Hepatocyte (in vitro differentiated cells): ENCODE measurements at regions not wholly inside any gene's neighbourhood (a gene's known extent, or its start where the extent isn't known, plus 50 kb on each side); places are given as distances from the start of the nearest gene placed in this dataset.
A peak's percentile ranks its signal among the peaks of the same experiment; 100 is the strongest.

ENCODE experiments used
- DNase-seq: peaks from one replicate; pipeline ENCODE4 v3.0.0-alpha.2; 2016; ENCODE audit warnings: low spot score
- H2AFZ ChIP-seq: fragments of 200-600 bp; sonication (generic); 2 replicates; pipeline ENCODE4 v1.6.0; 2016; ENCODE audit warnings: antibody characterized with exemption, mild to moderate bottlenecking
- H3K27ac ChIP-seq: fragments of 200-600 bp; sonication (generic); 2 replicates; pipeline ENCODE4 v1.5.1; 2016; ENCODE audit warnings: mild to moderate bottlenecking
- H3K27me3 ChIP-seq: fragments of 200-600 bp; sonication (generic); 2 replicates; pipeline ENCODE4 v1.6.1; 2016
- H3K36me3 ChIP-seq: fragments of 200-600 bp; sonication (generic); replicated peaks from 2 replicates; pipeline ENCODE4 v1.5.1; 2016; ENCODE audit warnings: low read depth; ENCODE audit not compliant: insufficient read depth
- H3K4me1 ChIP-seq: fragments of 200-600 bp; sonication (generic); 2 replicates; pipeline ENCODE4 v1.5.1; 2016; ENCODE audit warnings: mild to moderate bottlenecking, moderate library complexity; ENCODE audit not compliant: insufficient read depth
- H3K4me2 ChIP-seq: fragments of 200-600 bp; sonication (generic); 2 replicates; pipeline ENCODE4 v1.6.0; 2016
- H3K4me3 ChIP-seq: fragments of 200-600 bp; sonication (generic); 2 replicates; pipeline ENCODE4 v1.5.1; 2016; ENCODE audit warnings: mild to moderate bottlenecking
- H3K79me2 ChIP-seq: fragments of 200-600 bp; sonication (generic); 2 replicates; pipeline ENCODE4 v1.6.0; 2017; ENCODE audit warnings: mild to moderate bottlenecking
- H3K9me2 ChIP-seq: fragments of 200-600 bp; sonication (generic); replicated peaks from 2 replicates; pipeline ENCODE4 v1.6.0; 2017; ENCODE audit warnings: mild to moderate bottlenecking; ENCODE audit not compliant: insufficient read depth
- H3K9me3 ChIP-seq: fragments of 200-600 bp; sonication (generic); 2 replicates; pipeline ENCODE4 v1.5.1; 2016; ENCODE audit warnings: low read depth, mild to moderate bottlenecking
- H4K20me1 ChIP-seq: fragments of 200-600 bp; sonication (generic); 2 replicates; pipeline ENCODE4 v1.6.0; 2016; ENCODE audit warnings: mild to moderate bottlenecking; ENCODE audit not compliant: insufficient read depth, poor library complexity, severe bottlenecking
- CTCF ChIP-seq: fragments of 200-600 bp; sonication (generic); IDR thresholded peaks from 2 replicates; pipeline ENCODE4 v1.5.1; 2016; ENCODE audit warnings: antibody characterized with exemption, mild to moderate bottlenecking; ENCODE audit not compliant: poor library complexity
- EZH2 ChIP-seq: fragments of 200-600 bp; sonication (generic); IDR thresholded peaks from 2 replicates; pipeline ENCODE4 v1.6.1; 2016; ENCODE audit warnings: antibody characterized with exemption, mild to moderate bottlenecking, borderline replicate concordance
- EZH2phosphoT487 ChIP-seq: fragments of 200-600 bp; sonication (generic); IDR thresholded peaks from one replicate; pipeline ENCODE4 v1.6.1; 2018; ENCODE audit warnings: antibody characterized with exemption, mild to moderate bottlenecking, low read depth, moderate library complexity; ENCODE audit not compliant: unreplicated experiment, severe bottlenecking
- WGBS: methylation state at CpG from one replicate; pipeline ENCODE4 v1.1.6; 2016; ENCODE audit warnings: low lambda C conversion rate; ENCODE audit errors: missing lambda C conversion rate; 5-methylcytosine and 5-hydroxymethylcytosine counted together

DNA sequence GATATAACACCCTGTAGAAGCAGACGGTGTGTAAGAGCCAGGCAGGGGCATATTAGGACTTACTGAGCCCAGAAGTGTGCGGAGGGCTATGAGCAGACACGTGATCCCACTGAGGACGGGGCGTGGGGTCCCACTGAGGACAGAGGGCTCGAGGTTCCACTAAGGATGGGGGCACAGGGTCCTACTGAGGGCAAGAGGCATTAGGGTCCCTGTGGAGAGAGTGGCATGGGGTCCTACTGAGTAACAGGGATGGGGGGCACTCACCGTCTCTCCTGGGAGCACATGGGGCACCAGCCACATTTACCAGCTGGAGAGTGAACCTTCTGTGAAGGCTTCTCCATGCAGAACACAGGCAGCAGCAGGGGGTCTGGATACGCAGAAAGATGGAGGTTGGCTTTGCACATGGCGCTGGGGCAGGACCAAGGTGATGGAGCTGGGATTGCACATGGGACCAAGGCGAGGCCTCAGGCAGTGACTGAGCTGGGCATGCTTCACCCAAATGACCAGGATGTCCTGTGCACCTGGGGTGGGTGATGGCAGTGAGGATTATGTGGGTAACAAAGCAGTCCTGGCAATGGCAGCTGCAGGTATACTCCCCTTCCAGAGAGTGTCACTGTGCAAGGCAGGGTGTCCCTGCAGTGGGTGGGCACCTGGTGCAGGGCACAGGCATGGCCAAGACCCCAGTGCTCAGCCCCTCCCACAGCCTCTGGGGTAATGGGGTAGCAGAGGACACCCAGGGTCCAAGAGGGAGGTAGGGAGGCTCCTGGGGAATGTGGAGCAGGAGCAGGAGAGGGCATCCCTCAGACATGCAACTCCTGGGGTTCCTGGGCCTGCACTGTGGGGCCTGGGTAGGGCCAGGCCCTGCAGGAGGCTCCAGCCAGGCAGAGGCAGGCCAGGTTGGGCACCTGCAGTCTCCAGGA, 278.1 kb downstream of the TCERG1L start:
- no peaks in the 10 kb centered on the region for H3K9me3 ChIP-seq
- WGBS: 81% methylated on average over 10 of the region's 10 CpGs
- no peak overlapping the region for H3K27ac ChIP-seq
- no peak overlapping the region for H3K4me2 ChIP-seq
- no peak overlapping the region for H3K4me3 ChIP-seq
- H3K9me2 ChIP-seq: no peaks in the 10 kb centered on the region
- TF ChIP-seq EZH2phosphoT487: no peak
- TF ChIP-seq CTCF: no peak
- no peak for TF ChIP-seq EZH2
- H3K4me1 ChIP-seq: no peaks in the 10 kb centered on the region
- DNase-seq: no peak
- no peaks in the 10 kb centered on the region for H3K36me3 ChIP-seq
- H3K79me2 ChIP-seq: no peaks in the 10 kb centered on the region
- H3K27me3 ChIP-seq: peaks cover 9% of the 10 kb centered on the region
- no peaks in the 10 kb centered on the region for H4K20me1 ChIP-seq
- no peak overlapping the region for H2AFZ ChIP-seq

- H3K9me3 ChIP-seq: no peaks in the 10 kb centered on the region
- no peak overlapping the region for H2AFZ ChIP-seq
- no peaks in the 10 kb centered on the region for H4K20me1 ChIP-seq
- H3K4me2 ChIP-seq: no peak overlapping the region
- H3K79me2 ChIP-seq: no peaks in the 10 kb centered on the region
- H3K4me3 ChIP-seq: no peak overlapping the region
- no peak for DNase-seq
- peaks cover 9% of the 10 kb centered on the region for H3K27me3 ChIP-seq
- WGBS: 93% methylated on average over 8 of the region's 8 CpGs
- H3K4me1 ChIP-seq: no peaks in the 10 kb centered on the region
- no peaks in the 10 kb centered on the region for H3K9me2 ChIP-seq
- no peaks in the 10 kb centered on the region for H3K36me3 ChIP-seq
- no peak overlapping the region for H3K27ac ChIP-seq
- no peak for TF ChIP-seq EZH2
- no peak for TF ChIP-seq EZH2phosphoT487
- no peak for TF ChIP-seq CTCF
These were observed 277.1 kb downstream of the TCERG1L start for GRCh38 chr10:131034451-131034850.

GRCh38 chr10:131035779-131036178, 275.7 kb downstream of the TCERG1L start:
- WGBS: 49% methylated on average over 12 of the region's 12 CpGs
- Histone ChIP-seq H4K20me1 (no peaks in the 10 kb centered on the region), H3K27ac (no peak overlapping the region), H3K27me3 (peaks cover 16% of the 10 kb centered on the region), H3K36me3 (no peaks in the 10 kb centered on the region), H3K4me3 (no peak overlapping the region), H2AFZ (no peak overlapping the region), H3K79me2 (no peaks in the 10 kb centered on the region), H3K9me2 (no peaks in the 10 kb centered on the region), H3K4me2 (no peak overlapping the region), H3K9me3 (no peaks in the 10 kb centered on the region), H3K4me1 (no peaks in the 10 kb centered on the region)
- peak; percentile 33 for DNase-seq
- TF ChIP-seq EZH2: no peak
- no peak for TF ChIP-seq EZH2phosphoT487
- no peak for TF ChIP-seq CTCF
